Cerebellar nuclear complex (tissue), 1 donor: ENCODE measurements at regions not wholly inside any gene's neighbourhood (a gene's known extent, or its start where the extent isn't known, plus 50 kb on each side); places are given as distances from the start of the nearest gene placed in this dataset.

Experiments used
- DNase-seq, 2 experiments: peaks; one replicate each; lab custom pipeline; 2025; lab: John Stamatoyannopoulos, UW

GRCh38 chr20:12891643-12892042 lies 117.1 kb upstream of the SPTLC3 start:
- DNase-seq, result no peak

- no peak for DNase-seq
These were observed 115.8 kb upstream of the SPTLC3 start for GRCh38 chr20:12893019-12893418.

GRCh38 chr20:12893653-12894052 lies 115.1 kb upstream of the SPTLC3 start:
- no peak for DNase-seq

- no peak for DNase-seq
These were observed 114.7 kb upstream of the SPTLC3 start for GRCh38 chr20:12894089-12894488.

GRCh38 chr20:12896180-12896579 lies 112.6 kb upstream of the SPTLC3 start:
- no peak for DNase-seq

GRCh38 chr20:12902992-12903391 lies 105.8 kb upstream of the SPTLC3 start:
- no peak for DNase-seq

GRCh38 chr20:12906361-12906760 lies 102.4 kb upstream of the SPTLC3 start:
- DNase-seq, result no peak

- DNase-seq, result no peak
These were observed 97.4 kb upstream of the SPTLC3 start for GRCh38 chr20:12911372-12911771.

GRCh38 chr20:12913781-12914443 lies 94.9 kb upstream of the SPTLC3 start:
- no peak for DNase-seq

GRCh38 chr20:12914804-12915203 lies 94.0 kb upstream of the SPTLC3 start:
- no peak for DNase-seq

- no peak for DNase-seq
These were observed 92.1 kb upstream of the SPTLC3 start for GRCh38 chr20:12916699-12917098.

GRCh38 chr20:12924126-12924525 lies 84.6 kb upstream of the SPTLC3 start:
- no peak for DNase-seq

- DNase-seq, result peak in 1 of 2 experiments; percentile 31
These were observed 83.5 kb upstream of the SPTLC3 start for GRCh38 chr20:12925210-12925755.

GRCh38 chr20:12925863-12926793 lies 82.6 kb upstream of the SPTLC3 start:
- DNase-seq, result no peak

- no peak for DNase-seq
These were observed 81.3 kb upstream of the SPTLC3 start for GRCh38 chr20:12927489-12927888.

- DNase-seq, result no peak
These were observed 80.4 kb upstream of the SPTLC3 start for GRCh38 chr20:12928358-12928754.

- DNase-seq, result no peak
These were observed 79.9 kb upstream of the SPTLC3 start for GRCh38 chr20:12928755-12929401.

- no peak for DNase-seq
These were observed 72.8 kb upstream of the SPTLC3 start for GRCh38 chr20:12936020-12936419.

GRCh38 chr20:12936524-12936923 lies 72.2 kb upstream of the SPTLC3 start:
- DNase-seq, result no peak

GRCh38 chr20:12941025-12941424 lies 67.7 kb upstream of the SPTLC3 start:
- DNase-seq, result no peak

- no peak for DNase-seq
These were observed 66.6 kb upstream of the SPTLC3 start for GRCh38 chr20:12942123-12942522.

GRCh38 chr20:12946789-12947188 lies 62.0 kb upstream of the SPTLC3 start:
- DNase-seq, result no peak
